ENCODE measurements at regions not wholly inside any gene's neighbourhood (a gene's known extent, or its start where the extent isn't known, plus 50 kb on each side); places are given as distances from the start of the nearest gene placed in this dataset.

- TF ChIP-seq CTCF (IDR thresholded peaks at IDR 0.05) (no peak), EZH2 (IDR thresholded peaks at IDR 0.05) (no peak)
Observed at GRCh38 chr19:56930647-56931535, 90.4 kb upstream of the PEG3 start.
